GM12873 (cell line): ENCODE measurements at regions not wholly inside any gene's neighbourhood (a gene's known extent, or its start where the extent isn't known, plus 50 kb on each side); places are given as distances from the start of the nearest gene placed in this dataset.

Experiments
- TF ChIP-seq, protein P1 (sequence below): IDR thresholded peaks from 2 replicates; pipeline ENCODE4 v1.5.1; 2012; ENCODE audit warnings: low read depth, mild to moderate bottlenecking, moderate library complexity, low read length, control low read depth; ENCODE audit not compliant: insufficient read depth; ENCODE audit errors: missing control alignments

DNA sequence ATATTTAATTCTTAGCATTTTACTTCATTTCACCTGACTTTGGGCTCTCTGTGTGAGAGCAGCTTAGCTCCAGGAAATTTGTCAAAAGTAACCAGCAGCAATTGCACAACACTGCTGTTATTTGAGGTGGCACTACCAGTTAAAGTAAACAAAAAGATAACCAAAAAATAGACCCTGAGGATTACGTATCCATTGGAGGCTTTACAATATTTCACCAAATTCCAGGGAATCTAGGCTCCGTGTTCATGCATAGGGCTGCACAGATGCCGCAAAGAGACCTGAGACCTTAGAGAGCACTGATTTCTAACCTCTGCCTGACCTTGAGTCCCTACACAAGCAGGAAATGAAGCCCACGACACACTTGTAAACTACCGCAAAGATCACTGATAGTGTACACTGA lies 1392.7 kb upstream of the CDH6 start:
- TF ChIP-seq, protein P1, sequence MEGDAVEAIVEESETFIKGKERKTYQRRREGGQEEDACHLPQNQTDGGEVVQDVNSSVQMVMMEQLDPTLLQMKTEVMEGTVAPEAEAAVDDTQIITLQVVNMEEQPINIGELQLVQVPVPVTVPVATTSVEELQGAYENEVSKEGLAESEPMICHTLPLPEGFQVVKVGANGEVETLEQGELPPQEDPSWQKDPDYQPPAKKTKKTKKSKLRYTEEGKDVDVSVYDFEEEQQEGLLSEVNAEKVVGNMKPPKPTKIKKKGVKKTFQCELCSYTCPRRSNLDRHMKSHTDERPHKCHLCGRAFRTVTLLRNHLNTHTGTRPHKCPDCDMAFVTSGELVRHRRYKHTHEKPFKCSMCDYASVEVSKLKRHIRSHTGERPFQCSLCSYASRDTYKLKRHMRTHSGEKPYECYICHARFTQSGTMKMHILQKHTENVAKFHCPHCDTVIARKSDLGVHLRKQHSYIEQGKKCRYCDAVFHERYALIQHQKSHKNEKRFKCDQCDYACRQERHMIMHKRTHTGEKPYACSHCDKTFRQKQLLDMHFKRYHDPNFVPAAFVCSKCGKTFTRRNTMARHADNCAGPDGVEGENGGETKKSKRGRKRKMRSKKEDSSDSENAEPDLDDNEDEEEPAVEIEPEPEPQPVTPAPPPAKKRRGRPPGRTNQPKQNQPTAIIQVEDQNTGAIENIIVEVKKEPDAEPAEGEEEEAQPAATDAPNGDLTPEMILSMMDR, result no peak

DNA sequence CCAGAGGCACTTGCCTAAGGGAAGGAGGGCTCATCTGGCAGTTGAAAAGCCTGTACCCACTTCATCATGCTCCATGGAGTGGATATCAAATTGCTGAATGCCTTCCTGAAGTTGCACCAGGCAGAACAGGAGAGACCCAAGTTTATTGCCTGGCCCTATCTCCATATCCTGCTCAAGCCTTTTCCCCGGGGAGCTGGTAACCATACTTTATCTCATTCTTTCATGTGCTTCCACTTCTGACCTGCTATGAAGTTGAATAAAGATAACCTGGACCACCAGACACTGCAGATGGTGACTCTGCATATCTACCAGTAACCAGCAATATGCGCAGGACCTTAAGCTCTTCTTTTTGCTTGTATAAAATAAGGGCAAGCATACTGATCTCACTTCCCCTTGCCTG lies 1397.5 kb upstream of the CDH6 start:
- TF ChIP-seq, protein P1, result no peak

DNA sequence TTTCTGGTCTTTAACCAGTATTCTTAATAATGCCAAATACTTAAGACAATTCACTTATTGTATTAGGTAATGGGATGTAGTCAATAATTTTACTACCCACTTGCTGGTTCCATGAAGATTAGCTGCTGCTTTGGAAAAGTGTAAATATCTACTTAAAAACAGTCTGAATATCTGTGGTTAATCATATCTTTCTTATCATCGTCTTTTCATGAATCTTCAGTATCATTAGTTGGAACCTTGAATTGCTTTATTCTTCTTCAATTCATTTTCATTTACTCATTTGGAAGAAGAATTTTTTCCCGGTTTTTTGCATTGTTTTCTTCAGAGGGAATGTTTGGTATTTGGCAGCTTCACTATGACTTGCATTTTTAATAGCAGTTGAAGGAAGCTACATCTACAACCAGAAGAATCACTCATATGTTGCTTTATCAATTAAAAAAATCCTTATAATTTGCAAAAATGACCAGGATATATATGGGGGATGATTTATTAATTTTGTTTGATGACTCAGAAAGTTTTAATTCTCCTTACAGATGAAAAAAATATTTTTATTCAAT lies 1398.3 kb upstream of the CDH6 start:
- TF ChIP-seq, protein P1, result no peak

DNA sequence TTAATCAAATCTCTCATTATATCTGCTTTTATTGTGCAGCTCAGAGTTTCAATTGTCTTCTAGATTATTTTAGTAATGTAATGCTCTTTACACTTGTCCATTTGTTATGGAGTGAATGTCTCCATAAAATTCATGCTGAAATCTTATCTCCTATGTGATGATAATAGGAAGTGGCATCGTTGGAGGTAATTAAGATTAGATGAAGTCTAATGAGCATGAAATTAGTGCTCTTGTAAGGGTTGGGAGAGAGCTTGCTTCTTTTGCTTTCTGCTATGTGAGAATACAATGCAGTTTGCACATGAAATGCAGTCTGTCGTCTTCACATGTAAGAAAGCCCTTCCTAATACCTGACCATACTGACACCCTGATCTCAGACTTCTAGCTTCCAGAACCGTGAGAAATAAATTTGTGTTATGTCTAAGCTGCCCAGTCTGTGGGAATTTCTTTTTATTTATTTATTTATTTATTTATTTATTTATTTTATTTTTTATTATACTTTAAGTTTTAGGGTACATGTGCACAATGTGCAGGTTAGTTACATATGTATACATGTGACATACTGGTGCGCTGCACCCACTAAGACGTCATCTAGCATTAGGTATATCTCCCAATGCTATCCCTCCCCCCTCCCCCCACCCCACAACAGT lies 1399.2 kb upstream of the CDH6 start:
- TF ChIP-seq, protein P1, result no peak

DNA sequence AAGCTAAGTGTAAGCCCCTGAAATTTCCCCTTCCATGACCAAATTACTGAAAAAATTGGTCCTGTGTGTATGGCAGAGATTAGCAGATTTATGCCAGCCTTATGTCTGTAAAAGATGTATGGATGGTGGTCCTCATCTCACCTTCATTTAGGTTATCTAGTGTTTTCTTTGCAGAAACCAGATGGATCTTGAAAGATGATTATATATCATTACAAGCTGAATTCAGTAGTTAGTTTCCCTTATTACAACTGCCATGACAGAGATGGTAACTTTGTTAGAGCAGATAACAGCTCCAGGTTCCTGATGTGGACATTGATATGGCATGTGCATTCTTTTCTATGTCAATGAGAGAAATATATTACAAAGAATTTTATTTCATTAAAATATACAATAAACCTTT lies 1403.2 kb upstream of the CDH6 start:
- TF ChIP-seq, protein P1, result no peak

DNA sequence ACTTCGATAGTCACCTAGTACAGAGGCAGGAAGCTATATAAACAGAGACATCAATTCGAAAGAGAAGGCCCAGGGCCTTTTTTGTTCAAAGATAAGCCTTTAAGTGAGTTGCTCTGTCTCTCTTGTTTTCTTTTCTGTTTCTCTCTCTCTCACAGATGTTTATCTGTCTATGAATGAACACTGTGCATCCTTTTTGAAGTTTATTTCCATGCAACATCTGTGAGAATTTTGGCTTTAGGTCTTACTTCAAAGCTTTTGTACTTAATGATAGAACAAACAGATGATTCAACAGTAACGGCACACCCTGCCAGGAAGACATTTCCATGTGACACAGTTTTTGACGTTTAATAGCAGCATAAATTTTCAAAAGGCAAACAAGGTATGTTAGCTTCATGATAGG lies 1413.1 kb upstream of the CDH6 start:
- TF ChIP-seq, protein P1, result no peak

DNA sequence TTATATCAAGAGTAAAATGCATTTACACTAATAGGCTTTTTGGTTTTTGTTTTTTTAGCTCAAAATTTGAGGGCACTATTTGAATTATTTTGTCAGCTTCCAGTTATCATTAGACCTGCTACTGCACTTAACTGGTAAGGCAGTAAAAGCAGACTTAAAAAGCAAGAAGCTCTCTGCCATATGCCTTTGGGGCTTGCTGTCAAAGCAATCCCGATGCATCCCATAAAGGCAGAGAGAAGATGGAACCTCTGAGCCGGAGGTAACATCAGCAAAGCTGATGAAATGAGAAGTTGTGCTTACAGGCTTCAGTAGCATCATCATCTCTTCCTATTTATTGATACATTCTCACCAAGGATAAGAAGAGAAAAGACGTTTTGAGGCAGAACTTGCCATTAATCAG lies 1414.3 kb upstream of the CDH6 start:
- TF ChIP-seq, protein P1, result no peak
